H1 (cell line): ENCODE measurements at regions not wholly inside any gene's neighbourhood (a gene's known extent, or its start where the extent isn't known, plus 50 kb on each side); places are given as distances from the start of the nearest gene placed in this dataset.

Source experiments
- CTCF ChIA-PET: fragments of 300-600 bp; sonication (Branson Sonifier 250); formaldehyde crosslinking; loops from one replicate; lab custom pipeline; 2021; ENCODE audit not compliant: partially characterized antibody; lab: Charles Lee
- POLR2A ChIA-PET: fragments of 300-600 bp; sonication (Branson Sonifier 250); formaldehyde crosslinking; loops from one replicate; lab custom pipeline; 2021; ENCODE audit warnings: inconsistent platforms; ENCODE audit not compliant: partially characterized antibody; lab: Charles Lee
- DNase-seq, 2 experiments: peaks; one replicate each; pipeline versions ENCODE4 v3.0.0 to v3.0.0-alpha.2; 2010 to 2022; ENCODE audit warnings: low spot score in 2 of 2, low read depth in 1 of 2, mixed read lengths in 1 of 2
- FAIRE-seq: peaks from 2 replicates; lab custom pipeline; 2011; peaks lifted over from hg19 to GRCh38; lab: Jason Lieb, UNC
- H2AFZ ChIP-seq: 2 replicates; pipeline ENCODE4 v1.8.1; 2012; ENCODE audit warnings: low read length, inconsistent platforms
- H2AK5ac ChIP-seq: 2 replicates; pipeline ENCODE4 v1.6.1; 2013; ENCODE audit warnings: low read depth, low read length
- H2BK120ac ChIP-seq: replicated peaks from 2 replicates; pipeline ENCODE3; 2013; ENCODE audit warnings: low read depth, low read length, inconsistent platforms
- H2BK12ac ChIP-seq: 2 replicates; pipeline ENCODE4 v1.6.1; 2013; ENCODE audit warnings: low read depth, low read length
- H2BK15ac ChIP-seq: 2 replicates; pipeline ENCODE4 v1.6.1; 2013; ENCODE audit warnings: low read length
- H2BK20ac ChIP-seq: 2 replicates; pipeline ENCODE4 v1.6.1; 2013; ENCODE audit warnings: low read length
- H2BK5ac ChIP-seq: 2 replicates; pipeline ENCODE4 v1.6.1; 2013; ENCODE audit warnings: low read depth, low read length
- H3K14ac ChIP-seq: 2 replicates; pipeline ENCODE4 v1.6.1; 2013; ENCODE audit warnings: inconsistent platforms; ENCODE audit not compliant: insufficient read length
- H3K18ac ChIP-seq: 2 replicates; pipeline ENCODE4 v1.6.1; 2013; ENCODE audit warnings: low read length; ENCODE audit errors: extremely low read depth
- H3K23ac ChIP-seq: 2 replicates; pipeline ENCODE4 v1.6.1; 2013; ENCODE audit warnings: inconsistent platforms; ENCODE audit not compliant: insufficient read length
- H3K23me2 ChIP-seq: 2 replicates; pipeline ENCODE4 v1.6.1; 2013; ENCODE audit warnings: low read depth, low read length
- H3K27ac ChIP-seq: 2 replicates; pipeline ENCODE4 v1.6.1; 2011; ENCODE audit warnings: low read depth, low read length, inconsistent platforms
- H3K27me3 ChIP-seq, 4 experiments: replicated peaks in 1 of 4; 1 replicate in 1 of 4; 2 replicates in 3 of 4; pipeline versions ENCODE4 v1.6.1 to v1.8.1; 2011 to 2013; ENCODE audit warnings: low read length in 3 of 4, mild to moderate bottlenecking in 3 of 4, inconsistent platforms in 2 of 4, mixed read lengths in 2 of 4, moderate library complexity in 1 of 4; ENCODE audit not compliant: control insufficient read depth in 3 of 4, insufficient read depth in 3 of 4; ENCODE audit errors: extremely low read depth in 1 of 4
- H3K36me3 ChIP-seq, 4 experiments: 2 replicates each; pipeline versions ENCODE4 v1.6.1 to v1.8.1; 2011 to 2013; ENCODE audit warnings: mild to moderate bottlenecking in 4 of 4, low read length in 3 of 4, moderate library complexity in 2 of 4, control low read depth in 1 of 4, inconsistent platforms in 1 of 4; ENCODE audit not compliant: insufficient read depth in 4 of 4, control insufficient read depth in 2 of 4
- H3K4ac ChIP-seq: replicated peaks from 2 replicates; pipeline ENCODE3; 2013; ENCODE audit warnings: low read length, low read depth, mixed read lengths, inconsistent platforms; ENCODE audit not compliant: insufficient read length
- H3K4me1 ChIP-seq, 4 experiments: replicated peaks in 1 of 4; 1 replicate in 1 of 4; 2 replicates in 3 of 4; pipeline versions ENCODE4 v1.6.1 to v1.8.1; 2011 to 2013; ENCODE audit warnings: low read length in 3 of 4, inconsistent platforms in 2 of 4, mixed read lengths in 1 of 4; ENCODE audit not compliant: insufficient read depth in 4 of 4, control insufficient read depth in 3 of 4
- H3K4me2 ChIP-seq, 2 experiments: 2 replicates each; pipeline versions ENCODE4 v1.6.1 to v1.8.1; 2011 to 2013; ENCODE audit warnings: low read depth in 2 of 2, low read length in 2 of 2, control low read depth in 1 of 2, inconsistent platforms in 1 of 2, mild to moderate bottlenecking in 1 of 2; ENCODE audit not compliant: insufficient read depth in 1 of 2
- H3K4me3 ChIP-seq, 4 experiments: fragments of 200-600, 300-600 bp in 1 of 4; sonication (generic), shearing (Covaris generic), sonication (Bioruptor Twin) in 1 of 4; 2 replicates each; pipeline versions ENCODE4 v1.5.1 to v1.8.1; 2011 to 2016; ENCODE audit warnings: low read length in 4 of 4, low read depth in 3 of 4, control low read depth in 2 of 4, inconsistent platforms in 2 of 4, mild to moderate bottlenecking in 2 of 4, mixed read lengths in 1 of 4, moderate library complexity in 1 of 4; ENCODE audit not compliant: insufficient read depth in 2 of 4; ENCODE audit errors: extremely low read depth in 1 of 4
- H3K56ac ChIP-seq: replicated peaks from 2 replicates; pipeline ENCODE3; 2013; ENCODE audit warnings: low read depth, mild to moderate bottlenecking, mixed read lengths, low read length, inconsistent platforms; ENCODE audit not compliant: insufficient read length
- H3K79me1 ChIP-seq: 2 replicates; pipeline ENCODE4 v1.6.1; 2013; ENCODE audit warnings: low read depth, low read length, control low read depth
- H3K79me2 ChIP-seq, 2 experiments: 2 replicates each; pipeline versions ENCODE4 v1.6.1 to v1.8.1; 2012 to 2013; ENCODE audit warnings: low read length in 2 of 2, mild to moderate bottlenecking in 2 of 2, inconsistent platforms in 1 of 2; ENCODE audit not compliant: insufficient read depth in 2 of 2, control insufficient read depth in 1 of 2
- H3K9ac ChIP-seq, 4 experiments: replicated peaks in 1 of 4; 1 replicate in 1 of 4; 2 replicates in 3 of 4; pipeline versions ENCODE4 v1.6.1 to v1.8.1; 2011 to 2013; ENCODE audit warnings: low read depth in 3 of 4, low read length in 3 of 4, control low read depth in 2 of 4, mild to moderate bottlenecking in 2 of 4, moderate library complexity in 2 of 4, inconsistent platforms in 1 of 4; ENCODE audit errors: extremely low read depth in 1 of 4
- H3K9me3 ChIP-seq, 2 experiments: 2 replicates each; pipeline versions ENCODE4 v1.6.1 to v1.8.1; 2012 to 2013; ENCODE audit warnings: mild to moderate bottlenecking in 2 of 2, moderate library complexity in 2 of 2, control low read depth in 1 of 2, inconsistent platforms in 1 of 2, low read depth in 1 of 2, low read length in 1 of 2, mixed read lengths in 1 of 2; ENCODE audit not compliant: insufficient read depth in 2 of 2
- H4K20me1 ChIP-seq, 2 experiments: replicated peaks in 1 of 2; 2 replicates each; pipeline versions ENCODE3 to v1.8.1; 2011 to 2013; ENCODE audit warnings: inconsistent platforms in 2 of 2, low read length in 2 of 2, mild to moderate bottlenecking in 1 of 2; ENCODE audit not compliant: insufficient read depth in 2 of 2, control insufficient read depth in 1 of 2
- H4K5ac ChIP-seq: 2 replicates; pipeline ENCODE4 v1.6.1; 2013; ENCODE audit warnings: low read length, low read depth, mixed read lengths, inconsistent platforms; ENCODE audit not compliant: insufficient read length
- H4K8ac ChIP-seq: 2 replicates; pipeline ENCODE4 v1.8.0; 2013; ENCODE audit warnings: mild to moderate bottlenecking, moderate library complexity, low read length, inconsistent platforms; ENCODE audit not compliant: insufficient read depth; ENCODE audit errors: extremely low read depth
- H4K91ac ChIP-seq: replicated peaks from 2 replicates; pipeline ENCODE3; 2013; ENCODE audit warnings: low read length, mixed read lengths, inconsistent platforms; ENCODE audit not compliant: insufficient read length
- CTCF ChIP-seq, 3 experiments: IDR thresholded peaks; 1 replicate in 2 of 3; 2 replicates in 1 of 3; pipeline versions ENCODE4 v1.5.1 to v1.6.1; 2011; ENCODE audit warnings: low read length in 3 of 3, mild to moderate bottlenecking in 3 of 3, inconsistent platforms in 2 of 3, low read depth in 1 of 3, moderate library complexity in 1 of 3; ENCODE audit not compliant: insufficient read depth in 1 of 3; ENCODE audit errors: control extremely low read depth in 1 of 3
- EGR1 ChIP-seq: IDR thresholded peaks from 2 replicates; pipeline ENCODE4 v1.6.1; 2011; ENCODE audit warnings: low read depth, low read length, borderline replicate concordance
- FOSL1 ChIP-seq: IDR thresholded peaks from 2 replicates; pipeline ENCODE4 v1.6.1; 2011; ENCODE audit warnings: mild to moderate bottlenecking, low read depth, low read length, moderate library complexity; ENCODE audit not compliant: insufficient read depth
- JUN ChIP-seq: IDR thresholded peaks from 2 replicates; pipeline ENCODE4 v1.6.1; 2011; ENCODE audit warnings: low read depth, mild to moderate bottlenecking, improper control_type of control experiment, low read length
- MAX ChIP-seq: IDR thresholded peaks from 2 replicates; pipeline ENCODE4 v1.6.1; 2012; ENCODE audit warnings: inconsistent platforms
- NRF1 ChIP-seq: IDR thresholded peaks from 2 replicates; pipeline ENCODE4 v1.6.1; 2011; ENCODE audit warnings: mild to moderate bottlenecking, low read depth, low read length, improper control_type of control experiment
- POU5F1 ChIP-seq: IDR thresholded peaks from 2 replicates; pipeline ENCODE4 v1.6.1; 2011; ENCODE audit warnings: low read depth, mild to moderate bottlenecking, low read length, moderate library complexity
- RBBP5 ChIP-seq: IDR thresholded peaks from 2 replicates; pipeline ENCODE4 v1.7.1; 2012; ENCODE audit warnings: low read depth, mild to moderate bottlenecking, inconsistent platforms, low read length, moderate library complexity, borderline replicate concordance
- RNF2 ChIP-seq: fragments of 200-900, 300-1000 bp; sonication (generic); IDR thresholded peaks from 2 replicates; pipeline ENCODE4 v1.7.1; 2016; ENCODE audit warnings: borderline replicate concordance, low read depth, mild to moderate bottlenecking, antibody characterized with exemption, low read length; ENCODE audit not compliant: poor library complexity, severe bottlenecking; ENCODE audit errors: missing control alignments
- SP2 ChIP-seq: IDR thresholded peaks from 2 replicates; pipeline ENCODE4 v1.6.1; 2012; ENCODE audit warnings: mild to moderate bottlenecking, low read length, inconsistent platforms
- SP4 ChIP-seq: IDR thresholded peaks from 2 replicates; pipeline ENCODE4 v1.6.1; 2012; ENCODE audit warnings: low read length, inconsistent platforms
- TAF7 ChIP-seq: optimal IDR thresholded peaks from 2 replicates; pipeline ENCODE3; 2011; ENCODE audit warnings: low read depth, mild to moderate bottlenecking, inconsistent platforms, low read length, moderate library complexity, borderline replicate concordance
- WGBS, 2 experiments: shearing (Covaris generic) in 1 of 2; methylation state at CpG; one replicate each; pipeline versions ENCODE4 v1.1.6 to v1.1.7; 2013 to 2015; ENCODE audit warnings: low lambda C conversion rate in 2 of 2, mixed read lengths in 2 of 2, inconsistent platforms in 1 of 2, low coverage in 1 of 2, missing lambda C conversion rate in 1 of 2; ENCODE audit not compliant: insufficient replicate concordance in 2 of 2, insufficient coverage in 1 of 2, insufficient read length in 1 of 2; ENCODE audit errors: extremely low coverage in 1 of 2, missing lambda C conversion rate in 1 of 2; 5-methylcytosine and 5-hydroxymethylcytosine counted together

GRCh38 chr7:153475239-153475638, 577.0 kb upstream of the DPP6 start:
- no peak overlapping the region for H2AK5ac ChIP-seq
- no peak overlapping the region for H2AFZ ChIP-seq
- no peak overlapping the region for H4K8ac ChIP-seq
- no peaks in the 10 kb centered on the region for H3K4me1 ChIP-seq
- H3K79me1 ChIP-seq: no peaks in the 10 kb centered on the region
- no peak overlapping the region for H3K4me2 ChIP-seq
- H3K56ac ChIP-seq: no peak overlapping the region
- no peak overlapping the region for H3K4ac ChIP-seq
- H3K23me2 ChIP-seq: no peaks in the 10 kb centered on the region
- H3K79me2 ChIP-seq: no peaks in the 10 kb centered on the region
- H3K23ac ChIP-seq: no peak overlapping the region
- H4K91ac ChIP-seq: no peak overlapping the region
- H3K9me3 ChIP-seq: peaks cover 32 to 40% of the 10 kb centered on the region in 2 experiments; a peak in 3 of 4 replicates
- H3K18ac ChIP-seq: no peak overlapping the region
- no peak overlapping the region for H2BK12ac ChIP-seq
- no peak overlapping the region for H3K27ac ChIP-seq
- H2BK120ac ChIP-seq: no peak overlapping the region
- H4K20me1 ChIP-seq: no peaks in the 10 kb centered on the region
- no peaks in the 10 kb centered on the region for H3K36me3 ChIP-seq
- POLR2A ChIA-PET: no interaction called here
- WGBS, 2 experiments: 72% methylated on average over 3 of the region's 3 CpGs; no CpG with 5 or more reads in 1 of the 2 experiments
- H2BK20ac ChIP-seq: no peak overlapping the region
- no peak overlapping the region for H2BK15ac ChIP-seq
- CTCF ChIA-PET: interaction anchor here (1.4 kb wide), 1 partner anchor 32 kb away, joined by 3 read pairs; no protein-coding TSS in a partner anchor
- H2BK5ac ChIP-seq: no peak overlapping the region
- no peak overlapping the region for H3K4me3 ChIP-seq
- DNase-seq (no peak), FAIRE-seq (no peak)
- H3K14ac ChIP-seq: no peak overlapping the region
- H3K27me3 ChIP-seq: no peaks in the 10 kb centered on the region
- H4K5ac ChIP-seq: no peak overlapping the region
- H3K9ac ChIP-seq: no peak overlapping the region
- no peak for TF ChIP-seq SP2
- no peak for TF ChIP-seq FOSL1
- TF ChIP-seq JUN: no peak
- no peak for TF ChIP-seq SP4
- TF ChIP-seq RBBP5: no peak
- no peak for TF ChIP-seq POU5F1
- no peak for TF ChIP-seq TAF7
- no peak for TF ChIP-seq CTCF (IDR thresholded peaks at IDR 0.05; ENCODE audit: control extremely low read depth in 1 of 3, insufficient read depth in 1 of 3, low read depth in 1 of 3, low read length in 3 of 3)
- no peak for TF ChIP-seq RNF2
- no peak for TF ChIP-seq NRF1
- TF ChIP-seq EGR1: no peak
- no peak for TF ChIP-seq MAX
